ENCODE measurements at regions not wholly inside any gene's neighbourhood (a gene's known extent, or its start where the extent isn't known, plus 50 kb on each side); places are given as distances from the start of the nearest gene placed in this dataset.

DNA sequence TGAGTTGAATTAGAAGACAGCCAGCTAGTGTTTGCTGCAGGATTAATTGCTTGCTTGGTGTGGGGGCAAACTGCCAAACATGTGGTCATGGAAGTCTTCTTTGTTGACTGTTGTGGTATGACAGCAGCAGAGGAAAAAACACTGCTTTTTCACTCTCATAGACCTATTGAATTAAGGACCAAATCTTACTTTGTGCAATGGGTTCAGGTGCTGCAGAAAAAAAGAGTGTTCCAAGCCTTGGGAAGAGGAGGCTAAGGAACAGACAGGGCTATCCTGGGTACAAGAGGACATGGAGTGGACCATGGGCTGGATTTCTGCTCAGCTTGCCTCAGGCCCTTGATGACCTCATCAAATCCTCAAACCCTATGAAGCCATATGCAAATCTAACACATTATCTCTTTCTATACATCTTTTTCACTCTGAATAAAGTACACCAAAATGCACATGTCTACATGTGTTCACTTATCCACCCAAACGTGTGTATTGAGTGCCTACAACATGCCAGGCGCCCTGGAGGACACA is 61.5 kb downstream of the SIPA1L2 start:
- WGBS, 10 experiments: 0 to 100% (median 94%) methylated on average over 1 to 2 of the region's 2 CpGs; no CpG with 5 or more reads in 2 of the 10 experiments
- H3K4me1 ChIP-seq (replicated peaks in 1 of 2): peaks cover 11 to 23% of the 10 kb centered on the region in 2 donors
- peak in 4 of 8 experiments; percentile 27 to 89 (median 76) for ATAC-seq (replicated peaks in 6 of 8)
- no peak overlapping the region for H3K27ac ChIP-seq
- H3K4me3 ChIP-seq: no peak overlapping the region
- in situ Hi-C loops (cut with MboI; ENCODE audit: low pct_unique_long_range_greater_than_20kb in 2 of 9, low sequenced_read_pairs in 9 of 9, unreplicated experiment in 9 of 9): no loop called here

DNA sequence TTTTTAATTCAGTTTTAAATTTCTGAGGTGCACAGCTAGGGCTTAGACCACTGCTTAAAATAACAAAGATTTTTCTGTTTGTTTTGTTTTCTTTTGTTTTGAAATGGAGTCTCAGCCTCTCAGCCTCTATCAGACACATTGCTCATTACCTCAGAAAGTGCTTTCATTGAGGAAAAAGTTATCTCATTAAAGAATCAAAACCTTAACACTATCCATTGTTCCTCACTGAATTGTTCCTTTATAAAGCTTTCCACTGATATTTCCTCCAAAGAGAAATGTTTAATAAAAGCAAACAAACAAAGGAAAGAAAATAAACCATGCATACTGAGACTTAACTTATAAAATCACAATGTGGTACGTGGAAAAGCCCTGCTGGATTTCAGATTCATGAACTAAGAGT is 63.8 kb downstream of the SIPA1L2 start:
- Histone ChIP-seq H3K27ac (no peak overlapping the region), H3K4me3 (no peak overlapping the region), H3K4me1 (replicated peaks in 1 of 2) (peaks cover 11 to 21% of the 10 kb centered on the region in 2 donors)
- in situ Hi-C loops (cut with MboI; ENCODE audit: low pct_unique_long_range_greater_than_20kb in 2 of 9, low sequenced_read_pairs in 9 of 9, unreplicated experiment in 9 of 9): no loop called here
- WGBS, 10 experiments: 67 to 100% (median 92%) methylated on average over 1 of the region's 1 CpG; no CpG with 5 or more reads in 1 of the 10 experiments
- ATAC-seq (replicated peaks in 6 of 8): no peak

DNA sequence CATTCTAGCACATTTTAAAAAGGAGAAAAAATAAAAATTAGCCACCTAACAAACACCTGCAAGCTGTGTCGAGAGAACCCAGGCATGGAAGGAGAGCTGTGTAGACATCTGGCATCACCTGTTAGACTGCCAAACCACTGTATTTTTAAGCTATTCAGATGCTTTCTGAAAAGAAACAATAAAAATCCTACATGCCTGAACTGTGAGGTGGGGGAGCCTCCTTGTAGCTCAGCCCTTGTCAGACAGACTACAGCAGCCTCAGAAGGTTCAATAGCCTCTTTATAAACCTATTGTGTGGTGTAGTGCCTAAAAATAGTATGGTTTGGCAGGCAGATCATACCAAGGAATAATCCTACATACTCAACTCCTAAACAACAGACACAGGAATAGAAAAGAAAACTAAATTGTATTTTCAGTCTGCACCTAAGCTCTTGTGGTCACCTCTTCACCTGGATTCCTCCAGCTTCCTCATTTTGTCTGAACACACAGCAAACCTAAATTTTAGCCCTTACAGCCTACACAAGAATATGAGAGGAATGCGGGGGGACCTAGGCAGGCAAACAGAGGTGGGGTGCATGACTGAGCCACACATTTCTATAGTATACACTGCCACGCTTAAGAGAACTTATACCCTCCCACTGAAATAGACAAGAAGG is 67.0 kb downstream of the SIPA1L2 start:
- in situ Hi-C loops (cut with MboI; ENCODE audit: low pct_unique_long_range_greater_than_20kb in 2 of 9, low sequenced_read_pairs in 9 of 9, unreplicated experiment in 9 of 9): no loop called here
- peak in 1 of 8 experiments; percentile 21 for ATAC-seq (replicated peaks in 6 of 8)
- Histone ChIP-seq H3K4me1 (replicated peaks in 1 of 2) (peaks cover 11 to 24% of the 10 kb centered on the region in 2 donors), H3K4me3 (no peak overlapping the region), H3K27ac (no peak overlapping the region)
- 69 to 100% (median 86%) methylated on average over 1 to 3 of the region's 3 CpGs; no CpG with 5 or more reads in 2 of the 10 experiments for WGBS, 10 experiments

DNA sequence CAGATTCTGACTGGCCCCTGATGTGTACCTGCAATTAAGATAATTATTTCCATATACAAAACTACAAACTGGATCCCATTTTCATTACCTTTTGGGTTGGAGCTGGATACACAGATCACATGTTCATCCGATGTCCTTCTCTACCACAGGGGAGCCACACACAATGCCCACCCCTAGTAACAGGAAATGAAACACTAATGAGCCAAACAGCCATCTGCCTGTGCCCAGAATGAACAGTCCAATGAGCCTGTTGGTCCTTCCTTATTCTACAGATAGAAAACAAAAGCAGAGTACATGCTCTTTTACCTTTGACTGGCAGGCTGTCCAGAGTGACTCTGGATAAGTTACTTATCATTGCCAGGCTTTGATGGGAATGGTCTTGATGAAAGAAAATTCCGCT is 68.6 kb downstream of the SIPA1L2 start:
- ATAC-seq (replicated peaks in 6 of 8): no peak
- Histone ChIP-seq H3K4me1 (replicated peaks in 1 of 2) (peaks cover 10 to 36% of the 10 kb centered on the region in 2 donors), H3K27ac (no peak overlapping the region), H3K4me3 (no peak overlapping the region)
- WGBS, 10 experiments: 90 to 100% (median 100%) methylated on average over 1 to 2 of the region's 2 CpGs; no CpG with 5 or more reads in 4 of the 10 experiments
- in situ Hi-C loops (cut with MboI; ENCODE audit: low pct_unique_long_range_greater_than_20kb in 2 of 9, low sequenced_read_pairs in 9 of 9, unreplicated experiment in 9 of 9): no loop called here

DNA sequence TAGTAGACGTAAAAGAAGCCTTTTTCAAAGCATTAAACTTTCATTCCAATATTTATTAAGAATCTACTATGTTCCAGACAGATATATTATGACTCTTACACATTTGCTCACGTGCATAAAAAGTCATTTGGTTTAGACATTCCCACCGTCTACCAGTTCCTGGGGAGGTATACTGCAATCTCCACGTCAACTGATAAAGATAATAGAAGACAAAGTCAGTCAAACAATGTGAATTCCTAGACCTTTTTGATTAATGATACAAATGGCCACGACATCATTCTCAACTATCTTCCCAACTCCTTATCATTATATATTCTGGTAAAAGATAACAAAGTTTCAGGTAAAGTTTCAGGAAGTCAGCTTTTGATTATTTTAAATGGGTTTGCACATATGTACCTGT is 69.0 kb downstream of the SIPA1L2 start:
- in situ Hi-C loops (cut with MboI; ENCODE audit: low pct_unique_long_range_greater_than_20kb in 2 of 9, low sequenced_read_pairs in 9 of 9, unreplicated experiment in 9 of 9): no loop called here
- 63 to 100% (median 92%) methylated on average over 2 to 5 of the region's 5 CpGs for WGBS, 10 experiments
- Histone ChIP-seq H3K4me3 (no peak overlapping the region), H3K27ac (no peak overlapping the region), H3K4me1 (replicated peaks in 1 of 2) (peaks cover 14 to 40% of the 10 kb centered on the region in 2 donors)
- no peak for ATAC-seq (replicated peaks in 6 of 8)

DNA sequence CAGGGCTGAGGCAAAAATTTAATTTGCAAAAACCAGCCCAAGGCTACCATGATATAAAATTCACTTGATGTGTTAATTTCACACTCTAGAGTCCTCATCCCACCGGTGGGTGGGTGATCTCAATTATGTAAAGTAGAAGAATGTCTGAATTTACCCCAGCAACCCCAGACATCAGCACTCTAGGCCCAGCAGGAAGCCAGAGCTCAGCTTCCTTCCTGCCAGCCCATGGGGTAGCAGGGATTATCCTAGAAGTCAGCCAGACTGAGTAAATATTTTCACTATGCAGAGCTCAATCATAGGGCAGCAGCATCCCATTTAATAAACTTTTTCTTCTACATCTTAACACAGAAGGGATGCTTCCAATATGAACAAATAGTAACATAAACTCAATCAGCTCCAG is 71.0 kb downstream of the SIPA1L2 start:
- H3K4me3 ChIP-seq: no peak overlapping the region
- 0 to 17% (median 8%) methylated on average over 1 of the region's 1 CpG; no CpG with 5 or more reads in 7 of the 10 experiments for WGBS, 10 experiments
- ATAC-seq (replicated peaks in 6 of 8): peak in 4 of 8 experiments; percentile 9 to 89 (median 50)
- in situ Hi-C loops (cut with MboI; ENCODE audit: low pct_unique_long_range_greater_than_20kb in 2 of 9, low sequenced_read_pairs in 9 of 9, unreplicated experiment in 9 of 9): no loop called here
- H3K27ac ChIP-seq: no peak overlapping the region
- H3K4me1 ChIP-seq (replicated peaks in 1 of 2): peaks cover 21 to 51% of the 10 kb centered on the region in 2 donors

DNA sequence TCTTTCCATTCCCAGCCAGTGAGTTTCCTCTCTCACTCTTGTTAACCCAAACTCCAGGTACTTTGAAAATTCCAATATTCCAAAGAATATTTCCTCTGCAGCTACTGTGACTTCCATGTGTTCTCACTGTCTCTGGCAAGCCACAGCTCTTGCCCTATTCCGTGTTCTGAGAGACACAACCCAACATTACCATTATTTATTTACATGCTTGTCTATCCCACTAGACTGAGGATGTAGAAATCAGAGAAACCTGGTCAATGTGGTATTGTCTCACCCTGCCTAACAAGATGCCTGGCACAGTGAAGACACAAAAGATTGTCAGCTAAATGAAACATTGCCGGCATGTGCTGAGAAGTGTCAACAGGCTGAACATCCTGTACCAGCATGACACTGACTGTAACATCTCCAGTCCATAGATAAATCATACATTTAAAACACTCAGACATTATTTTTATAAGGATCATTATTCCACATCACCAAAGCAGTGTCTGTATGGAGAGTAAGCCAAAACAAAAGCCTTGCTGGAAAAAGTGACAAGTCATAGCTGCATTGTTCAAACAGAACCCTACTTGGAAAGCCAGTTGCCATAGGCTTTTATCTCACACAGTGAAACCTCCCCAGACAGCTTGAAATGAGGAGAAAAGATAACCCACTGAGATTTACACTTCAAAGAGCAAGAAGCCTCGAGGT is 72.3 kb downstream of the SIPA1L2 start:
- ATAC-seq (replicated peaks in 6 of 8): peak; percentile 28 to 76 (median 40)
- Histone ChIP-seq H3K27ac (no peak overlapping the region), H3K4me3 (no peak overlapping the region), H3K4me1 (replicated peaks in 1 of 2) (peaks cover 17 to 49% of the 10 kb centered on the region in 2 donors)
- in situ Hi-C loops (cut with MboI; ENCODE audit: low pct_unique_long_range_greater_than_20kb in 2 of 9, low sequenced_read_pairs in 9 of 9, unreplicated experiment in 9 of 9): no loop called here
- WGBS, 10 experiments: 0 to 100% (median 57%) methylated on average over 1 to 3 of the region's 3 CpGs; no CpG with 5 or more reads in 1 of the 10 experiments

DNA sequence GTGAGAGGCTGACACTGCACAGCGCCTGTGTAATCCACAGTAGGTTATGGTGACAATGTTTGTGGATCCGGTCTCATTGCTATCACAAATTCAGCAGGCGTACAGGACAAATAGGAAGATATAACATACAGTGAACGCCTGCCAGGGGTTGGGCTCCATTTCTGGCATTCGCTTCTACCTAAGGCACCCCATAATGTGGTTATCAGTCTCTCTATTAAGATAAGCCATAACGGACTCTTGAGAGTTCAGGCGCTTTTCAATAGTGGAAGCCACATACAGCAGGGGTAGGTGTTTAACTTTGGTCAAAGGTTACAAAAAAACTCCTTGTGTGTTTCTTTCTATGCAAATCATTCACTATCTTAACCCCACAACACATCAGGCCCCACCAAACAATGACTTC is 72.8 kb downstream of the SIPA1L2 start:
- no peak overlapping the region for H3K27ac ChIP-seq
- no peak for ATAC-seq (replicated peaks in 6 of 8)

DNA sequence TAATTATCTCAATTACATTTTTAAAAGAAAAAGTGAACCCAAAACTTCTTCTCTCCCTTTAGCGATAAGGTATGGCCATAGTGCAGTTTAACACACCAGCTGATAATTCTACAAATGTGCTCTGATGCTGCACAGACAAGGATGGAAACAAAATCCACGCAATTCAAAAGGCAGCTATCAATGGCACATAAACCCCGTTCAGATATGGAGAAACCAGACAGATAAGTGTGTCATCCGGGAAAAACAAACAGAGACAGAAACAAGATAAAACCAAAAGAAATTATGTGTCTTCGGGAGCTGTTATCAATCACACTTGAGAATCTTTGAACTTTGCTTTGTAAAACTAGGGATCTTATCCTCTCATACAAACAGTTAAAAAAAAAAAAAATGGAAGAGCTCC is 73.6 kb downstream of the SIPA1L2 start:
- no peak overlapping the region for H3K4me3 ChIP-seq
- in situ Hi-C loops (cut with MboI; ENCODE audit: low pct_unique_long_range_greater_than_20kb in 2 of 9, low sequenced_read_pairs in 9 of 9, unreplicated experiment in 9 of 9): no loop called here
- H3K4me1 ChIP-seq (replicated peaks in 1 of 2): peaks cover 16 to 53% of the 10 kb centered on the region in 2 donors
- WGBS, 10 experiments: 62 to 98% (median 75%) methylated on average over 4 to 5 of the region's 5 CpGs; no CpG with 5 or more reads in 1 of the 10 experiments
- no peak overlapping the region for H3K27ac ChIP-seq
- no peak for ATAC-seq (replicated peaks in 6 of 8)

More for the DNA sequence above, 72.8 kb downstream of the SIPA1L2 start:
- in situ Hi-C loops (cut with MboI; ENCODE audit: low pct_unique_long_range_greater_than_20kb in 2 of 9, low sequenced_read_pairs in 9 of 9, unreplicated experiment in 9 of 9): no loop called here
- 80 to 98% (median 96%) methylated on average over 3 to 7 of the region's 7 CpGs; no CpG with 5 or more reads in 2 of the 10 experiments for WGBS, 10 experiments
- Histone ChIP-seq H3K4me3 (no peak overlapping the region), H3K4me1 (replicated peaks in 1 of 2) (peaks cover 15 to 47% of the 10 kb centered on the region in 2 donors)

DNA sequence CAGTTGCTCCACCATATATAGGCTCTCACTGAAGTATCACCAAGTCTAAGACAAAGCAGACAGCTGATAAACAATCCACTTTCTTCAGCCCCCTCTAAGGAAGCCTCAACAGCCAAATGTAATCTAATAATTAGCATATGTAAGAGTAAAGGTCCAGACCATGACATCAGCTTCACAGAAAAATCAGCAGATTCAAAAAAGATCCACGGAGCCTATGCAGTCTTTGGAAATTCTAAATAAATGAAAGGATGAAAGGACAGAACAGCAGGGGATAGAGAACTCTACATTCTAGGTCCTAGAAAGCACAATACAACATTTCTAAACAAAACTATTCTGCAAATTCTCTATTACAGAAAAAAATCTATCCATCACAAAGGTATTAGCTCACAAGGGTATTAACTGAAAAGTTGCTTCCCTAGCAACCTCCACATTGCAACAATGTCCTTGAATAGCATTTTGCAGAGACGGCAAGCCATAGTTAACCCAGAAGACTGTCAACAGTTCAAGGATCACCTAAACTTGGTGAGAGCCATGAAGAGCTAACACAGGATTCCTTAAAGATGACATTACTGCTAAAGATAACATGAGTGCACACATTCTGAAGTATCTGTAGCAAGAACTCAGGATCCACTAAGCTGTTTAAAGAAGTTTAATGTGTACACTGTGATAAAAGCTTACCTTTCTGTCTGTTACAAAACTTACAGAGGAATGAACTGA is 74.3 kb downstream of the SIPA1L2 start:
- in situ Hi-C loops (cut with MboI; ENCODE audit: low pct_unique_long_range_greater_than_20kb in 2 of 9, low sequenced_read_pairs in 9 of 9, unreplicated experiment in 9 of 9): no loop called here
- 11 to 100% (median 30%) methylated on average over 1 to 2 of the region's 2 CpGs; no CpG with 5 or more reads in 2 of the 10 experiments for WGBS, 10 experiments
- H3K4me1 ChIP-seq (replicated peaks in 1 of 2): peaks cover 19 to 58% of the 10 kb centered on the region in 2 donors
- H3K4me3 ChIP-seq: no peak overlapping the region
- H3K27ac ChIP-seq: no peak overlapping the region
- peak in 6 of 8 experiments; percentile 30 to 76 (median 63) for ATAC-seq (replicated peaks in 6 of 8)

DNA sequence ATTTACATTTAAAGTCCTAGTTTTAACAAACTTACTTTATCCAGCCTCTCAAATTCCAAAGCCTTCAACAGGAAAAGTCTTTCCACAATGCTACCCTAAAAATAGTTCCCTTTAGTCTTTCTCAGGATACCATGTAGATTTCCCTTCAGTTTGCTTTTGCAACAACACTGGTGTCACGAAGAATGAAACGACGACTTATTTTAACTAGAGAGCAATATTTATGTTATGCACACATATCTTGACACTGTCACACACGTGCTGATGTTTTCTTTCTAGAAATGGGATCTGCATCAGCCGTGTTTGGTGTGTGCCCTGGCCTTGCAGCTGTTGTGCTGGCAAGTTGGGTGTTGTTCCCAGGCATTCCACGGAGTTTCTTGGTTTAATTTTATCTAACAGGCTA is 75.5 kb downstream of the SIPA1L2 start:
- in situ Hi-C loops (cut with MboI; ENCODE audit: low pct_unique_long_range_greater_than_20kb in 2 of 9, low sequenced_read_pairs in 9 of 9, unreplicated experiment in 9 of 9): no loop called here
- Histone ChIP-seq H3K4me3 (no peak overlapping the region), H3K27ac (no peak overlapping the region), H3K4me1 (replicated peaks in 1 of 2) (peaks cover 24 to 65% of the 10 kb centered on the region in 2 donors)
- peak in 2 of 8 experiments; percentile 15 to 20 for ATAC-seq (replicated peaks in 6 of 8)
- 5 to 100% (median 71%) methylated on average over 1 to 6 of the region's 6 CpGs for WGBS, 10 experiments

DNA sequence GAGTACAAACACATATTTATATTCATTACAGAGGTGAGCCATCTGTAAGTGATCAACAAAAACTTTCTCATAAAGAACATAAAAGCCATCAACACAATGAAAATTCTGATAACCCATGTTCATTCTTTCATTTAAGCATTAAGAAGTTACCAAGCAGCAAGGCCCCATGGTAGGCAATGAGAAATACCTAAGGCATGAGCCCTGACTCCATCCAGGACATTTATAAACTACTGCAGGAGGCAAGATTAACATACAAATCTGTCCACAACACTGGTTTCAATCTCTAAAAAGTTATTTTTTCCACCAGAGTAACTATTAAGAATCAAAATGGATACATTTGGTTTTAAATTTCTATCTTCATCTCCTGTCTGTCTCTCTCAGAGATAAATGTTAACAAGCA is 76.1 kb downstream of the SIPA1L2 start:
- H3K4me1 ChIP-seq (replicated peaks in 1 of 2): peaks cover 30 to 68% of the 10 kb centered on the region in 2 donors
- H3K27ac ChIP-seq: no peak overlapping the region
- in situ Hi-C loops (cut with MboI; ENCODE audit: low pct_unique_long_range_greater_than_20kb in 2 of 9, low sequenced_read_pairs in 9 of 9, unreplicated experiment in 9 of 9): no loop called here
- peak in 1 of 8 experiments; percentile 10 for ATAC-seq (replicated peaks in 6 of 8)
- no peak overlapping the region for H3K4me3 ChIP-seq

All from motor neuron (in vitro differentiated cells).